ENCODE measurements at regions not wholly inside any gene's neighbourhood (a gene's known extent, or its start where the extent isn't known, plus 50 kb on each side); places are given as distances from the start of the nearest gene placed in this dataset.
"Not testable (repeated sequence)": the region's sequence is repeated elsewhere in the genome, so short reads cannot be mapped to it uniquely, and the experiment has no call there.

DNA sequence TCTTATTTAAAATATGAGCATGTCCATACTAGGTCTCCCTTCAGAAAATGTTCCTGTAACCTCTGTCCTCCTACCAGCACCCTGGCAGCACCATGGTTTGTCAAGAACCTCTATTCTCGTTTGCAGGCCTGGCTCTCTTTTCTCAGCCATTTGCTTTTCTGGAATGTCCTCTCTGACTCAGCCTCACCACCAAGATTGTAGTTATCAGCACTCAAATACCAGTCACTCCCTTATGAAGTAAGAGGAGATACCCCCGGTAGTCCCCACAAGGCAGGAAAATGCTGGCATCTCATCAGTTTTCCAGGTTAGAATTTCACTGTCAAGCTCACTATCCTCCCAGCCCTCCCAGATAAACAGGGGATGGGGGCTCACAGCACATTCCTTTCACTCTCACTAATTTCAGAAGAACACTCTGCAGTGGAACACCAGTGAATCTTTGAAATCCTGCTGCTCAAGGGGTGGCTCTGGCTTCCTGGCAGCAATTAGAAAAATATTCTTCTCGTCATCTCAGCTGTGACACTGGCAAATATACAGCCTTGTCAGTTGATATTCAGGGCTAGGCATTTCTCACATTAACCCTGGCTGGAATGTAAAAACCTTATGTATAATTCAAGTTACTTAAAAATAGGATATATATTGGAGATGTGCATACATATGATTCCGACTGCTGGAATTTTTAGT, 129.2 kb downstream of the TBX18 start:
- no peak overlapping the region for H3K27ac ChIP-seq
- H3K4me3 ChIP-seq: no peak overlapping the region
- no peaks in the 10 kb centered on the region for H3K36me3 ChIP-seq
- 32 to 36% methylated on average over 4 of the region's 4 CpGs for WGBS, 2 donors
- intact Hi-C loops (cut with DNase I): no loop called here
- H3K27me3 ChIP-seq: no peaks in the 10 kb centered on the region
- peaks cover 0 to 8% (median 0%) of the 10 kb centered on the region in 11 donors for H3K9me3 ChIP-seq
- peak in 1 of 8 donors; percentile 66 for ATAC-seq
- no peak for DNase-seq
- no peaks in the 10 kb centered on the region for H3K4me1 ChIP-seq
- TF ChIP-seq, protein P1, sequence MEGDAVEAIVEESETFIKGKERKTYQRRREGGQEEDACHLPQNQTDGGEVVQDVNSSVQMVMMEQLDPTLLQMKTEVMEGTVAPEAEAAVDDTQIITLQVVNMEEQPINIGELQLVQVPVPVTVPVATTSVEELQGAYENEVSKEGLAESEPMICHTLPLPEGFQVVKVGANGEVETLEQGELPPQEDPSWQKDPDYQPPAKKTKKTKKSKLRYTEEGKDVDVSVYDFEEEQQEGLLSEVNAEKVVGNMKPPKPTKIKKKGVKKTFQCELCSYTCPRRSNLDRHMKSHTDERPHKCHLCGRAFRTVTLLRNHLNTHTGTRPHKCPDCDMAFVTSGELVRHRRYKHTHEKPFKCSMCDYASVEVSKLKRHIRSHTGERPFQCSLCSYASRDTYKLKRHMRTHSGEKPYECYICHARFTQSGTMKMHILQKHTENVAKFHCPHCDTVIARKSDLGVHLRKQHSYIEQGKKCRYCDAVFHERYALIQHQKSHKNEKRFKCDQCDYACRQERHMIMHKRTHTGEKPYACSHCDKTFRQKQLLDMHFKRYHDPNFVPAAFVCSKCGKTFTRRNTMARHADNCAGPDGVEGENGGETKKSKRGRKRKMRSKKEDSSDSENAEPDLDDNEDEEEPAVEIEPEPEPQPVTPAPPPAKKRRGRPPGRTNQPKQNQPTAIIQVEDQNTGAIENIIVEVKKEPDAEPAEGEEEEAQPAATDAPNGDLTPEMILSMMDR (IDR thresholded peaks at IDR 0.05): no peak

DNA sequence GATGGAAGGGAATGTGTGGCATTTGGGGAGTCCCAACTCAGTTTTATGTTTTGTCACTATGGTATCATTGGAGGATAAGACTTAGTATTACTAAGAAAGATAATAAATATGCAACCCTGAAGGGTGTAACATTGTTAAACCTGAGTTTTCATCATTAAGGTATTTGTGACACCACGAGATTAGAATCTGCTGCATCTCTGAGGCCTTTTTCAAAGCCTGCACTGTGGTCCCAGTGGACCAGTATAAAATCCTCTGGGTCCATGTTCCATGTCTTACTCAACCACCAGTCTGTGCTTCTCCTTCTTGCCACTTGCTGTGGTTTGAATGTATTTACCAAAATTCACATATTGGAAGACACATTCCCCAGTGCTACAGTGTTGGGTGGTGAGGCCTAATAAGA, 130.6 kb downstream of the TBX18 start:
- H3K27ac ChIP-seq: no peak overlapping the region
- ATAC-seq: no peak
- no peaks in the 10 kb centered on the region for H3K27me3 ChIP-seq
- peaks cover 0 to 8% (median 0%) of the 10 kb centered on the region in 11 donors for H3K9me3 ChIP-seq
- H3K4me3 ChIP-seq: no peak overlapping the region
- no peaks in the 10 kb centered on the region for H3K36me3 ChIP-seq
- 74 to 96% methylated on average over 1 of the region's 1 CpG for WGBS, 2 donors
- no peak for DNase-seq
- TF ChIP-seq, protein P1 (IDR thresholded peaks at IDR 0.05): no peak
- intact Hi-C loops (cut with DNase I): no loop called here
- no peaks in the 10 kb centered on the region for H3K4me1 ChIP-seq

DNA sequence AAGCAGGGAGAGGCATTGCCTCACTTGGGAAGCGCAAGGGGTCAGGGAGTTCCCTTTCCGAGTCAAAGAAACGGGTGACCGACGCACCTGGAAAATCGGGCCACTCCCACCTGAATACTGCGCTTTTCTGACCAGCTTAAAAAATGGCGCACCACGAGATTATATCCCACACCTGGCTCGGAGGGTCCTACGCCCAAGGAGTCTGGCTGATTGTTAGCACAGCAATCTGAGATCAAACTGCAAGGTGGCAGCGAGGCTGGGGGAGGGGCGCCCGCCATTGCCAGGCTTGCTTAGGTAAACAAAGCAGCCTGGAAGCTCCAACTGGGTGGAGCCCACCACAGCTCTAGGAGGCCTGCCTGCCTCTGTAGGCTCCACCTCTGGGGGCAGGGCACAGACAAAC, 137.9 kb downstream of the TBX18 start:
- intact Hi-C loops (cut with DNase I): not testable (repeated sequence)

DNA sequence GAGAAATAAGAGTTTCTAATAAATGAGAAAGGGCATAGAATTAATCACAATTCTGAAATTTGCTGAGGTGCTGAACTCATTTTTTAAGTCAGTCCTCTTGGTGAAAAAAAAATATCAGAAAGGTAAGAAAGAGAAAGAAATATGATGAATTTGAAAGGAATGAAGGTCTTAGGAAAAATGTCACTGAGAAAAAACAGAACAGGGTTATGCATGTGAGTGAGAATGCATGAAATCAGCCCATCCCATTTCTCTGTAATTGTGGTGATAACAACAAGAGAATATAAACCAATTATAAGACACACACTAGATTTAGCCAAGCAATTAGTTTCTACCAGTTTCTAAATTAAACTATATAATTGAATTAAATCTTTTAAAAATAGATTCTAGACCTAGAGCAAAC, 138.9 kb downstream of the TBX18 start:
- TF ChIP-seq, protein P1 (IDR thresholded peaks at IDR 0.05): no peak
- no peaks in the 10 kb centered on the region for H3K36me3 ChIP-seq
- H3K27me3 ChIP-seq: no peaks in the 10 kb centered on the region
- H3K4me1 ChIP-seq: peaks cover 0 to 11% (median 0%) of the 10 kb centered on the region in 9 donors
- ATAC-seq (no peak), DNase-seq (no peak)
- peaks cover 0 to 17% (median 0%) of the 10 kb centered on the region in 11 donors for H3K9me3 ChIP-seq
- no peak overlapping the region for H3K4me3 ChIP-seq
- no peak overlapping the region for H3K27ac ChIP-seq
- intact Hi-C loops (cut with DNase I): no loop called here

More for the DNA sequence above, 137.9 kb downstream of the TBX18 start:
- H3K36me3 ChIP-seq, H3K27me3 ChIP-seq, DNase-seq, H3K27ac ChIP-seq, H3K4me3 ChIP-seq, ATAC-seq: not testable (repeated sequence)
- 88 to 94% methylated on average over 14 of the region's 14 CpGs for WGBS, 2 donors
- Histone ChIP-seq H3K4me1 (peaks cover 0 to 11% (median 0%) of the 10 kb centered on the region in 9 donors), H3K9me3 (peaks cover 0 to 11% (median 0%) of the 10 kb centered on the region in 11 donors)

DNA sequence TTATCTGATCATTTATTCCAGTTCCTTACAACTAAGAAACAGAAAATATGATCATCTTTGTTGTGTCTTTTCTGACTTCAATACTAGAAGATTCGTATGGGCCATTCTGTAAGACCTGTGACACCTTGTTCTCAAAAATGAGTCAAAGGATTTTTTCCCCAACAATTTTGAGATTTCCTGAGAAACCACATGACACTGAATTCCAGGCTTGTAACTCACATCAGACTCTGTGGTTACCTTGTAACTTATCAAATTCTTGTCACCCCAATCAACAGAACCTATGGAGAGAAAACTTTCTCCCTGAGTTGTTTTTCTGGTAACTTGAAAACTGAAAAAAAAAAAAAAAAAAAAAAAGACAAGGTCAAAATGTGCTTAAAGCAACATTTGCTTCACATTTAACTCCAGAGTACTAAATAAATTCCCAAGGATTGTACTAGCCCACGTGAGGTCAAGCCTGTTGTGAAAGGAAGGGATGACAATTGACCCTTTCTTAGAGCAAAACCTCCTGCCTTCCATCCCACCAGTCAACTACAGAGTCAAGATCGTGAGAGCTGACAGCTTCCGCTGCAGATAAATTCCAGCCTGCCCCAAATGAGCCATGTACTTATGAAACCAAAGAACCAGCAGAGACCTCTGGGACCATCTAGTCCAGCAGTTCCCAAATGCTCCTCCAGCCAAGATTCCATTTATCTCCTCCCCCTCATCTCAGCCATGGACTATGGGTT, 140.3 kb downstream of the TBX18 start:
- intact Hi-C loops (cut with DNase I): no loop called here
- peak; percentile 70 to 99 (median 87) for ATAC-seq

More for the DNA sequence above, 140.3 kb downstream of the TBX18 start:
- H3K9me3 ChIP-seq: peaks cover 0 to 17% (median 0%) of the 10 kb centered on the region in 11 donors
- peaks cover 0 to 11% (median 0%) of the 10 kb centered on the region in 9 donors for H3K4me1 ChIP-seq
- no peak overlapping the region for H3K4me3 ChIP-seq
- no peak overlapping the region for H3K27ac ChIP-seq
- DNase-seq: peak in 1 of 2 donors; percentile 35
- 14 to 19% methylated on average over 4 of the region's 4 CpGs for WGBS, 2 donors
- TF ChIP-seq, protein P1 (IDR thresholded peaks at IDR 0.05): no peak
- H3K36me3 ChIP-seq: no peaks in the 10 kb centered on the region
- H3K27me3 ChIP-seq: no peaks in the 10 kb centered on the region
